ENCODE measurements at regions not wholly inside any gene's neighbourhood (a gene's known extent, or its start where the extent isn't known, plus 50 kb on each side); places are given as distances from the start of the nearest gene placed in this dataset.

GRCh38 chr6:163719028-163719742 lies 304.7 kb downstream of the QKI start:
- Histone ChIP-seq H4K5ac (ENCODE audit: low read depth, low read length) (no peak overlapping the region), H2BK15ac (ENCODE audit: low read depth, low read length) (no peak overlapping the region), H3K27ac (ENCODE audit: insufficient read depth, low read length) (no peak overlapping the region), H2AK5ac (ENCODE audit: low read depth, low read length) (no peak overlapping the region), H2BK20ac (ENCODE audit: low read depth, low read length) (no peak overlapping the region), H3K4me3 (ENCODE audit: insufficient read depth, low read depth, low read length) (no peak overlapping the region), H2AK9ac (replicated peaks; ENCODE audit: low read depth, low read length, poor library complexity) (peak overlapping the region; percentile 7), H2BK120ac (ENCODE audit: low read depth, low read length) (no peak overlapping the region), H3K18ac (ENCODE audit: low read depth, low read length) (no peak overlapping the region), H3K4me2 (ENCODE audit: low read depth, low read length) (no peak overlapping the region), H4K91ac (ENCODE audit: insufficient read depth, low read depth, low read length) (no peak overlapping the region), H3K9me1 (ENCODE audit: insufficient read depth, low read length) (no peaks in the 10 kb centered on the region), H3K4ac (ENCODE audit: low read depth, low read length) (no peak overlapping the region), H3K23ac (ENCODE audit: low read depth, low read length) (no peak overlapping the region), H3K36me3 (ENCODE audit: control insufficient read depth, insufficient read depth, low read length) (no peaks in the 10 kb centered on the region), H3K9ac (ENCODE audit: low read depth, low read length) (no peak overlapping the region), H3K79me1 (ENCODE audit: low read depth in 1 of 2, low read length in 2 of 2) (no peaks in the 10 kb centered on the region), H3K4me1 (ENCODE audit: control insufficient read depth, insufficient read depth, low read length) (no peaks in the 10 kb centered on the region), H2BK5ac (ENCODE audit: low read depth, low read length, poor library complexity, severe bottlenecking) (no peak overlapping the region), H2AFZ (replicated peaks; ENCODE audit: low read length, poor library complexity) (peak overlapping the region; percentile 52), H3K27me3 (ENCODE audit: control insufficient read depth, insufficient read depth, low read length) (peaks cover 4% of the 10 kb centered on the region), H3K56ac (ENCODE audit: extremely low read depth, insufficient read depth, low read length) (no peak overlapping the region), H4K8ac (ENCODE audit: low read depth in 2 of 2, low read length in 2 of 2) (no peak overlapping the region), H3K14ac (replicated peaks; ENCODE audit: low read depth, low read length) (no peak overlapping the region), H4K20me1 (ENCODE audit: insufficient read depth, low read length) (no peaks in the 10 kb centered on the region), H3K9me3 (ENCODE audit: control insufficient read depth, insufficient read depth, low read length) (no peaks in the 10 kb centered on the region; the same call in 1 of the 2 replicates)
- DNase-seq: no peak
- in situ Hi-C loops (cut with MboI; ENCODE audit: low sequenced_read_pairs) (no loop called here), intact Hi-C loops (cut with micrococcal nuclease) (no loop called here), dilution Hi-C loops (cut with HindIII; ENCODE audit: low sequenced_read_pairs, unreplicated experiment) (no loop called here)
- TF ChIP-seq NFE2L2 (IDR thresholded peaks at IDR 0.05; ENCODE audit: low read depth, low read length): no peak
- no peak for TF ChIP-seq CEBPB (IDR thresholded peaks at IDR 0.05; ENCODE audit: low read depth, low read length)
- no peak for TF ChIP-seq FOS (IDR thresholded peaks at IDR 0.05; ENCODE audit: low read depth, low read length)
- TF ChIP-seq MXI1 (IDR thresholded peaks at IDR 0.05; ENCODE audit: borderline replicate concordance, low read depth, low read length): no peak
- TF ChIP-seq RFX5 (IDR thresholded peaks at IDR 0.05; ENCODE audit: low read depth, low read length): no peak
- TF ChIP-seq RAD21 (IDR thresholded peaks at IDR 0.05; ENCODE audit: low read length): no peak
- TF ChIP-seq POLR2A (IDR thresholded peaks at IDR 0.05; ENCODE audit: low read depth, low read length): no peak
- TF ChIP-seq, protein P1, sequence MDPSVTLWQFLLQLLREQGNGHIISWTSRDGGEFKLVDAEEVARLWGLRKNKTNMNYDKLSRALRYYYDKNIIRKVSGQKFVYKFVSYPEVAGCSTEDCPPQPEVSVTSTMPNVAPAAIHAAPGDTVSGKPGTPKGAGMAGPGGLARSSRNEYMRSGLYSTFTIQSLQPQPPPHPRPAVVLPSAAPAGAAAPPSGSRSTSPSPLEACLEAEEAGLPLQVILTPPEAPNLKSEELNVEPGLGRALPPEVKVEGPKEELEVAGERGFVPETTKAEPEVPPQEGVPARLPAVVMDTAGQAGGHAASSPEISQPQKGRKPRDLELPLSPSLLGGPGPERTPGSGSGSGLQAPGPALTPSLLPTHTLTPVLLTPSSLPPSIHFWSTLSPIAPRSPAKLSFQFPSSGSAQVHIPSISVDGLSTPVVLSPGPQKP (IDR thresholded peaks at IDR 0.05; ENCODE audit: borderline replicate concordance, low read depth, low read length): no peak
- TF ChIP-seq BHLHE40 (IDR thresholded peaks at IDR 0.05; ENCODE audit: low read depth, low read length): no peak
- TF ChIP-seq SMC3 (IDR thresholded peaks at IDR 0.05; ENCODE audit: low read depth, low read length): no peak
- no peak for TF ChIP-seq CTCF (conservative IDR thresholded peaks at IDR 0.05; ENCODE audit: low read depth, low read length)
- TF ChIP-seq RCOR1 (IDR thresholded peaks at IDR 0.05; ENCODE audit: insufficient replicate concordance, low read length): no peak
- no peak for TF ChIP-seq MAFK (IDR thresholded peaks at IDR 0.05; ENCODE audit: low read depth, low read length)
- TF ChIP-seq CHD1 (IDR thresholded peaks at IDR 0.05; ENCODE audit: low read depth, low read length): no peak
- TF ChIP-seq MAZ (IDR thresholded peaks at IDR 0.05; ENCODE audit: borderline replicate concordance, low read depth, low read length): no peak
- no peak for TF ChIP-seq USF2 (IDR thresholded peaks at IDR 0.05; ENCODE audit: low read depth, low read length)
- ChIA-PET POLR2A (ENCODE audit: unreplicated experiment) (no interaction called here), CTCF (no interaction called here)
- no peak for ATAC-seq (ENCODE audit: low read depth)
- no TSS peak for BruUV-seq (replicated peaks)
- WGBS, 2 experiments (ENCODE audit: extremely low coverage in 2 of 2, insufficient read length in 1 of 2): 86% methylated on average over 8 of the region's 20 CpGs; no CpG with 5 or more reads in 1 of the 2 experiments

Data from IMR-90 (cell line).